CD4-positive, alpha-beta T cell (primary cell): ENCODE measurements at regions not wholly inside any gene's neighbourhood (a gene's known extent, or its start where the extent isn't known, plus 50 kb on each side); places are given as distances from the start of the nearest gene placed in this dataset.
"Not testable (repeated sequence)": the region's sequence is repeated elsewhere in the genome, so short reads cannot be mapped to it uniquely, and the experiment has no call there.

Experiments
- ATAC-seq: fragments of 200-7000 bp; cut with Tn5 transposase; one replicate; pipeline ENCODE4 v1.10.0; 2022; ENCODE audit warnings: mild to moderate bottlenecking; ENCODE audit not compliant: poor library complexity
- CTCF ChIA-PET: fragments of 350-600 bp; sonication (Branson Sonifier 250); formaldehyde crosslinking; loops from one replicate; lab custom pipeline; 2021; ENCODE audit warnings: antibody characterized with exemption, inconsistent platforms; lab: Charles Lee
- POLR2A ChIA-PET: fragments of 350-600 bp; sonication (Branson Sonifier 250); formaldehyde crosslinking; loops from one replicate; lab custom pipeline; 2021; ENCODE audit warnings: antibody characterized with exemption, inconsistent platforms; lab: Charles Lee
- DNase-seq, 14 experiments: peaks; one replicate each; pipeline ENCODE4 v3.0.0-alpha.2; 2013 to 2020; ENCODE audit warnings: mixed read lengths in 2 of 14
- H3K27ac ChIP-seq, 2 donors: one replicate each; pipeline versions ENCODE4 v1.5.1 to v1.7.0; 2013; ENCODE audit warnings: low read length in 2 of 2, low read depth in 1 of 2, mild to moderate bottlenecking in 1 of 2
- H3K27me3 ChIP-seq, 2 experiments: 1 replicate in 1 of 2; 2 replicates in 1 of 2; pipeline versions ENCODE4 v1.6.1 to v1.7.0; 2013; ENCODE audit warnings: low read length in 2 of 2, control low read depth in 1 of 2, mild to moderate bottlenecking in 1 of 2, moderate library complexity in 1 of 2; ENCODE audit not compliant: insufficient read depth in 2 of 2, control insufficient read depth in 1 of 2
- H3K36me3 ChIP-seq: one replicate; pipeline ENCODE4 v1.6.1; 2013; ENCODE audit warnings: low read length, control low read depth; ENCODE audit not compliant: insufficient read depth
- H3K4me1 ChIP-seq: one replicate; pipeline ENCODE4 v1.6.1; 2013; ENCODE audit warnings: low read length, control low read depth; ENCODE audit not compliant: insufficient read depth
- H3K4me3 ChIP-seq: one replicate; pipeline ENCODE4 v1.5.1; 2013; ENCODE audit warnings: mild to moderate bottlenecking, low read length, moderate library complexity
- H3K9me3 ChIP-seq, 2 experiments: 1 replicate in 1 of 2; 2 replicates in 1 of 2; pipeline versions ENCODE4 v1.6.1 to v1.7.0; 2013; ENCODE audit warnings: low read length in 2 of 2, mild to moderate bottlenecking in 2 of 2, control low read depth in 1 of 2, moderate library complexity in 1 of 2; ENCODE audit not compliant: control insufficient read depth in 1 of 2, insufficient read depth in 1 of 2
- H3K27ac Mint-ChIP-seq: one replicate; pipeline ENCODE4 v1.8.0; 2020; ENCODE audit warnings: mixed read lengths
- H3K27me3 Mint-ChIP-seq: one replicate; pipeline ENCODE4 v1.8.0; 2021; ENCODE audit warnings: mixed read lengths
- H3K36me3 Mint-ChIP-seq: one replicate; pipeline ENCODE4 v1.8.0; 2021; ENCODE audit warnings: low read depth, mixed read lengths
- H3K4me1 Mint-ChIP-seq: one replicate; pipeline ENCODE4 v1.8.0; 2021; ENCODE audit warnings: low read depth, mixed read lengths
- H3K4me3 Mint-ChIP-seq: one replicate; pipeline ENCODE4 v1.8.0; 2020; ENCODE audit warnings: mild to moderate bottlenecking, mixed read lengths
- H3K9me3 Mint-ChIP-seq: one replicate; pipeline ENCODE4 v1.8.0; 2020; ENCODE audit warnings: mixed read lengths
- intact Hi-C, 2 experiments: fragments of 100-400 bp; cut with DNase I in 1 of 2; cut with micrococcal nuclease in 1 of 2; formaldehyde crosslinking; loops; one replicate each; pipeline versions ENCODE4 v1.15.1 to v1.9.0; 2023 to 2025; cut with DNase I, micrococcal nuclease
- TF ChIP-seq, protein P1 (sequence below): fragments of 200-600 bp; IDR thresholded peaks from one replicate; pipeline ENCODE4 v1.8.0; 2022; ENCODE audit warnings: antibody characterized with exemption, mild to moderate bottlenecking

DNA sequence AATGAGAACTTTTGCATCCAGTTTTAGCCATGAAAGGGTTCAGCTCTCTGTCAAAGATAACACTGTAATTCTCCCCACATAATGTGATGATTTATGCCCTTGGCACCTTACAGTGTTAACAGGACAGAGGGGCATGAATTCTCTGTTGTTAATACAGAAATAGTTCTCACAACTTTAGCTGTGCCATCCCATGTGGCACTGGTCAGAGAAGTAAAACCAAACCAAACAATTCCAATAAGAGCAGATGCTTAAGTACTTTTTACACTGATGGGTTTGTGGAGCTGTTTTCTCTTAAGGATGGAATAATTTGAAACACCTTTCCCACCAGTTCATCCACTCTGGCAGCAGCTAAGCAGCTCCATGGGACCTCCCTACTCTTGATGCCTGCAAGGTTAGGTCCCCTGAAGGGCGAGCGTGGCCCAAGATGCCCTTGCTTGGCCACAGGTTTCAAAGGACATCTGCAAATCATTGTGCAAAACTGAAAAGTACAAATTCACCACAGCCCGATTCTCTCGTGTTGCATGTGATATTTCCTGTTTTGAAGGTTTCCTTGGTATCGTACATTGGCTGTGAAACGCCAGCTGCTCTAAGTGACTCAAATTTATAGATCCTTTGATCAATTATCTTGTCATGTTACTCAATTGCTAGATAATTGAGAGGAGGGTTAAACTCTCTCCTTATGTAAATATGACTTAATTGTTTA lies 82.5 kb upstream of the CREB5 start:
- TF ChIP-seq, protein P1, sequence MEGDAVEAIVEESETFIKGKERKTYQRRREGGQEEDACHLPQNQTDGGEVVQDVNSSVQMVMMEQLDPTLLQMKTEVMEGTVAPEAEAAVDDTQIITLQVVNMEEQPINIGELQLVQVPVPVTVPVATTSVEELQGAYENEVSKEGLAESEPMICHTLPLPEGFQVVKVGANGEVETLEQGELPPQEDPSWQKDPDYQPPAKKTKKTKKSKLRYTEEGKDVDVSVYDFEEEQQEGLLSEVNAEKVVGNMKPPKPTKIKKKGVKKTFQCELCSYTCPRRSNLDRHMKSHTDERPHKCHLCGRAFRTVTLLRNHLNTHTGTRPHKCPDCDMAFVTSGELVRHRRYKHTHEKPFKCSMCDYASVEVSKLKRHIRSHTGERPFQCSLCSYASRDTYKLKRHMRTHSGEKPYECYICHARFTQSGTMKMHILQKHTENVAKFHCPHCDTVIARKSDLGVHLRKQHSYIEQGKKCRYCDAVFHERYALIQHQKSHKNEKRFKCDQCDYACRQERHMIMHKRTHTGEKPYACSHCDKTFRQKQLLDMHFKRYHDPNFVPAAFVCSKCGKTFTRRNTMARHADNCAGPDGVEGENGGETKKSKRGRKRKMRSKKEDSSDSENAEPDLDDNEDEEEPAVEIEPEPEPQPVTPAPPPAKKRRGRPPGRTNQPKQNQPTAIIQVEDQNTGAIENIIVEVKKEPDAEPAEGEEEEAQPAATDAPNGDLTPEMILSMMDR: no peak
- peak in 7 of 14 experiments; percentile 1 to 56 (median 21) for DNase-seq
- intact Hi-C loops: no loop called here
- Mint-ChIP-seq H3K27me3 (no peaks in the 10 kb centered on the region), H3K4me1 (peaks cover 41% of the 10 kb centered on the region), H3K4me3 (peak overlapping the region; percentile 84), H3K36me3 (no peaks in the 10 kb centered on the region), H3K9me3 (no peaks in the 10 kb centered on the region), H3K27ac (peak overlapping the region; percentile 82)
- Histone ChIP-seq H3K27me3 (no peaks in the 10 kb centered on the region), H3K9me3 (no peaks in the 10 kb centered on the region), H3K4me1 (peaks cover 16% of the 10 kb centered on the region), H3K27ac (peak overlapping the region in 1 of 2 donors; percentile 19), H3K36me3 (no peaks in the 10 kb centered on the region), H3K4me3 (peak overlapping the region; percentile 32)
- ChIA-PET POLR2A (interaction anchor here (1.0 to 1.4 kb wide), 3 partner anchors 18 to 761 kb away, joined by 3 read pairs; no protein-coding TSS in a partner anchor), CTCF (interaction anchor here (0.6 kb wide), 2 partner anchors 233 to 1599 kb away, joined by 3 read pairs; no protein-coding TSS in a partner anchor)
- peak; percentile 46 for ATAC-seq

GRCh38 chr7:28330384-28331070 lies 81.8 kb upstream of the CREB5 start:
- Mint-ChIP-seq H3K9me3 (no peaks in the 10 kb centered on the region), H3K27ac (peak overlapping the region; percentile 82), H3K27me3 (no peaks in the 10 kb centered on the region), H3K36me3 (no peaks in the 10 kb centered on the region), H3K4me3 (peak overlapping the region; percentile 84), H3K4me1 (peaks cover 41% of the 10 kb centered on the region)
- Histone ChIP-seq H3K4me1 (peaks cover 16% of the 10 kb centered on the region), H3K9me3 (no peaks in the 10 kb centered on the region), H3K36me3 (no peaks in the 10 kb centered on the region), H3K4me3 (peak overlapping the region; percentile 32), H3K27me3 (no peaks in the 10 kb centered on the region), H3K27ac (no peak overlapping the region)
- ChIA-PET CTCF (interaction anchor here (0.6 kb wide), 2 partner anchors 234 to 1600 kb away, joined by 3 read pairs; no protein-coding TSS in a partner anchor), POLR2A (interaction anchor here (1.1 to 1.4 kb wide), 2 partner anchors 34 to 761 kb away, joined by 3 read pairs; no protein-coding TSS in a partner anchor)
- DNase-seq: peak in 3 of 14 experiments; percentile 9 to 24 (median 23)
- peak; percentile 35 for ATAC-seq
- TF ChIP-seq, protein P1: no peak
- intact Hi-C loops: no loop called here

DNA sequence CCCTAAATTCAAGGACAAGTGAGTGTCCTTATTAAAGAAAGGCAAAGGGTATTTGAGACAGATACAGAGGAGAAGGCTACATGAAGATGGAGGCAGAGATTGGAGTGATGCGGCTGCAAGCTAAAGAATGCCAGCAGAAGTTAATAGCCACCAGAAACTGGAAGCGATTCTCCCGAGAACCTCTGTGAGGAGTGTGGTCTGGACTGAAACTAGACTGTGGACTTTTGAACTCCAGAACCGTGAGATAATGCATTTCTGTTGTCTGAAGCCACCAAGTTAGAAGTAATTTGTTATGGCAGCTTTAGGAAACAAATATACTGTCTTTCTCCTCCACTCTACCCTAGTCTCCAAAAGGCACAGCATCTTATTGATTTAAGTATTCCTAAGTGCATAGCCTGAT lies 80.3 kb upstream of the CREB5 start:
- Mint-ChIP-seq H3K27me3 (no peaks in the 10 kb centered on the region), H3K36me3 (no peaks in the 10 kb centered on the region), H3K9me3 (no peaks in the 10 kb centered on the region), H3K27ac (no peak overlapping the region), H3K4me3 (no peak overlapping the region), H3K4me1 (peaks cover 41% of the 10 kb centered on the region)
- no peak overlapping the region for H3K4me3 ChIP-seq
- no peaks in the 10 kb centered on the region for H3K9me3 ChIP-seq
- peaks cover 16% of the 10 kb centered on the region for H3K4me1 ChIP-seq
- ChIA-PET CTCF (interaction anchor here (0.6 kb wide), 1 partner anchor 79 kb away, joined by 3 read pairs; no protein-coding TSS in a partner anchor), POLR2A (no interaction called here)
- no peak overlapping the region for H3K27ac ChIP-seq
- no peaks in the 10 kb centered on the region for H3K27me3 ChIP-seq
- H3K36me3 ChIP-seq: no peaks in the 10 kb centered on the region
- ATAC-seq (no peak), DNase-seq (no peak)
- intact Hi-C loops: no loop called here
- TF ChIP-seq, protein P1: no peak

GRCh38 chr7:28333548-28333947 lies 78.8 kb upstream of the CREB5 start:
- H3K4me3 Mint-ChIP-seq, H3K9me3 Mint-ChIP-seq, CTCF ChIA-PET, H3K36me3 Mint-ChIP-seq, H3K9me3 ChIP-seq, H3K4me3 ChIP-seq, intact Hi-C loops, H3K27ac Mint-ChIP-seq, H3K27me3 ChIP-seq, H3K27ac ChIP-seq, H3K36me3 ChIP-seq, H3K27me3 Mint-ChIP-seq, DNase-seq, POLR2A ChIA-PET, ATAC-seq: not testable (repeated sequence)
- peaks cover 27% of the 10 kb centered on the region for H3K4me1 Mint-ChIP-seq
- peaks cover 16% of the 10 kb centered on the region for H3K4me1 ChIP-seq
